HG03520 (cell line): ENCODE measurements at regions not wholly inside any gene's neighbourhood (a gene's known extent, or its start where the extent isn't known, plus 50 kb on each side); places are given as distances from the start of the nearest gene placed in this dataset.

ENCODE experiments used
- ATAC-seq: cut with Tn5 transposase; IDR thresholded peaks from one replicate; pipeline ENCODE4 v1.9.1; 2021; ENCODE audit warnings: mild to moderate bottlenecking, moderate library complexity; ENCODE audit not compliant: unreplicated experiment

DNA sequence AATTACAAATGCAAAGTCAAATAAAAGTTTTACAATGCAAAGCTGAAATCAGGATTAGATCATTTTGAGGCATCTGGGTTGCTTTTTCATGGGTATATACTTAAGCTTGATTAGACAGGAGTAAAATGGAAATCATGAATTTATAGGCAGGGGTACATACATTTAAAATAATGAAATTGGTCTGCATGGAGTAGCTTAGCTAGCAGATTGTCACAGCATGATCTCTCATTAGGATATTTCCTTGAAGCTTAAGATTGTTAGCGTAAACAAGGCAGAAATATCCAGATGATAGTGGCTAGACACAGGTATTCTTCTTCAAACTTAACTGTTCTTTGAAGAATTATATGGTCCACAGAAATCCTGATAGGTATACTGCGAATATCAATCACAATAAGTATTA is 1627.0 kb upstream of the PCDH20 start:
- ATAC-seq: no peak

DNA sequence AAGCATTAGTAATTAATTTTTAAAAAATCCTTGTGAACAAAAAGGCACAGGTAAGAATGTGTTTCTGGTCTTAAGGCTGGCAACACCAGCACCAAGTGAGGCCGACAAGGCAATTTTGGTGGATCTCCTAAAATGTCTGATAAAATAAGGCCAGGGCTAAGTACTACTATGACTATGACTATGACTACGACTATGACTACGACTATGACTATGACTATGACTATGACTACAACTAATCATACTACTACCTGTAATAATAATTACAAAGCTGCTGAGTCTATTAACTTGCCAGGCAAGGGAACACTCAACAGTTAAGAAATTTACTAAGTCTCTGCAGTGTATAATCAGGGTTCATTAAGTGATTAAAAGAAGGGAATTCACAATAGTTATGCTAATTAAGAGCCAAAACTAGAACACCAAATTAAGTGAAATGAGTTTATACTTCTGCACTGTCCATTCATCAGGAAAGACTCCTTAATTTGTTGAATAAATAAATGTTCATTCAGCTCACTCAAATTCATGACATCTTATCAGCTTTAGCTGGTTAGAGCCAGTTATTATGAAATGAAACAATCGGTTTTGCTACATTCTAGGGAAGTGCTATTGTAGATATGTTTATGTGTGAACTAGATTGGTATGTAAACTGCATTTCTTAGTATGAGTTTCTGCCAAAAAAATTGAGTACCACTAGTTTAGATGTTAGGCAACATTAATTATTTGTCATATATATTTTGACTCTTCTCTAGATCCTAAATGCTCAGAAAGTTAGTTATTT is 1626.2 kb upstream of the PCDH20 start:
- no peak for ATAC-seq

DNA sequence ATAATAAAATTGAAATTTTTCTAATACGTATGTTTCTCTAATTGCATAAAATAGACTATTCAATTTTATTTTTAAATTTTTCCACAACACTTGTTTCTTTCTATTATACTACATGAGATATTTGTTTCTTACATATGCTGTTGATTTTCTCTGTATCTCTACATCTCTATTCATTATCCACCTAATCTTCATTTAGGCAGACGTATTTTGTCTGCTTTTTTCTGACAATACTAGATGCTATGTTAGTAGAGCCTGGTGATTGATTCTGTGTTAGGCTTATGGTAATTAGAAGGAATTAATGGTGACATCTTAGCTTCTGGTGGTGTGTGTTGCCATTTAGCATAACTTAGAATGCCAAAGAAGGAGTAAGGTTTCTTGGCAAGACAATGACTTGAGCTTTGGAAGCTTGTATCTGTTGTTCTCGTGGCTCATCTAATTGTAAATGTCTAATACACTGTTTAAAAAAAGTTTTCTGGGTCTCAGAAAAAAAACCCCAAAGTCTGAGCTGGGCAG is 1610.7 kb upstream of the PCDH20 start:
- no peak for ATAC-seq

DNA sequence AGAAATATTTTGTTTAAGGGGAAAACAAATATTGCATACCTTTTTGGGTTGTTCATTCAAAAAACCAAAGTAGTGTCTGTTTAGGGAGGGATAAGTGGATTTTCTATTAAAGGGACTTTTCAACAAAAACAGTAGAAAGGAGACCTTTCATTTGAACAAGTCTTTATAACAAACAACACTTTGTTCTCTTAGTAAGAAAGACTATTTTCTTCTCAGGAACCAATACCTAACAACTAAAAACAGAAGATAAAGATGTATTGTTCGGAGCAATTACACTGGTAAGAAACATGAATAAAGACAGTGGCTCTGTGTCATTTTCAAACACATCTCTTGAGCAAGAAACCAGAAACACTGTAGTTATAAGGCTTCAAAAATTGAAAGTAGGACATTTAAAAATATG is 1610.1 kb upstream of the PCDH20 start:
- no peak for ATAC-seq

DNA sequence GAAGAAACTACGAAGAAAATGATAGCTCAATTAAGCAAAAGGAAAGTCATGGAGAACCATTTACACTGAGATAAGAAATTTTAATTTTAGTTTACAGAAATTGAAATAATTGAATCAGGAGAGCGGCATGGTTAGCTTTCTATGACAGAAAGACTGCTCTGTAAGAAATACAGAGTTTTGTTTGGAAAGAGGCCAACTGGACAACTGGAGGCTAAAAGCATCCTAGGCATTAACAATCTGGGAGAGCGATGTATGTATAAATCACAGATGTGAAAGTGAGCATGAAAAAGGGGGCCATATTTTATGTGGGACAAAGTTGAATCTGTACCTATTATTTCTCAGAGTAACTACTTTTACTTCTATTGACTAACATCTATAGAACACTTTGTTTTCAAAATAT is 1608.8 kb upstream of the PCDH20 start:
- ATAC-seq: no peak

DNA sequence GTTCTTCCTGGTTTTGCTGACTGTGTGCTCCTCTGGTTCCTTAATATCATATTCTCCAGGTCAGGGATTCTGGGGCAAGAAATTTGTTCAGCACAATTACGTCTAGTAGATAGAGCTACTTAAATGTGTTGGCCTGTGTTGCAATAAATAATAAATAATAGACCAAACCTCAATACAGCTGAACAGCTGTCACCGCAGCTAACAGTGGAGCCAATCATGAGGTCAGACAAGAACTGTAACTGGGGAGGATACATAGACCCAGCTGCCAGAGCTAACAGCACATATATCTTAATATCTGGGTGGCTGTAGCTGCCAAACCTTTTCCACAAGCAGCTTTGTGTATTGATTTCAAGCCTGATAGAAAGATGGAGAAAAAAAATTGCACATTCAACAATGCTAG is 1596.3 kb upstream of the PCDH20 start:
- ATAC-seq: no peak

DNA sequence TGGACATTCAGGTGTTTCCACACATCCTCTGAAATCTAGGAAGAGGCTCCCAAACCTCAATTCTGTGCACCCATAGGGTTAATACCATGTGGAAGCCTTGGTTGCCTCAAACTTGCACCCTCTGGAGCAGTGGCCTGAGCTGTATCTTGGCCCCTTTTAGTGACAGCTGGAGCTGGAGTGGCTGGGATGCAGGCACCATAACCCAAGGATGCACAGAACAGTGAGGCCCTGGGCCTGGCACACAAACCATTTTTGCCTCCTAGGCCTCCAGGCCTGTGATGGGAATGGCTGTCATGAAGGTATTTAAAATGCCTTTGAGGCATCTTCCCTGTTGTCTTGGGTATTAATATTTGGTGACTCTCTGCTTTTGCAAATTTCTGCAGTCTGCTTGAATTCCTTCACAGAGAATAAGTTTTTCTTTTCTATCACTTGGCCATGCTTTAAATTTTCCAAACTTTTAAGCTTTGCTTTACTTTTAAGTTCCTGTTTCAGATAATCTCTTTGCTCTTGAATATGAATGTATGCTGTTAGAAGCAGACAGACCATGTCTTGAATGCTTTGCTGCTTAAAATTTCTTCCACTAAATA is 1594.5 kb upstream of the PCDH20 start:
- ATAC-seq: no peak

DNA sequence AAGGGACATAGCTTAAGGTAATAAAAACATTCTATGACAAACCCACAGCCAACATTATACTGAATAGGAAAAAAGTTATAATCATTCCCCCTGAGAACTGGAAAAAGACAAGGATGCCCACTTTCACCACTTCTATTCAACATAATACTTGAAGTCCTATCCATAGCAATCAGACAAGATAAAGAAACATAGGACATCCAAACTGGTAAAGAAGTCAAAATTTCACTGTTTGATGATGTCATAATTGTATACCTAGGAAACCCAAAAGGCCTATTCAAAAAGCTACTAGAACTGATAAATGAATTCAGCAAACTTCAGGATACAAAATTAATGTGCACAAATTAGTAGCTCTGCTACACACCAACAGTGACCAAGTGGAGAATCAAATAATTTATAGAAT is 1590.0 kb upstream of the PCDH20 start:
- no peak for ATAC-seq

DNA sequence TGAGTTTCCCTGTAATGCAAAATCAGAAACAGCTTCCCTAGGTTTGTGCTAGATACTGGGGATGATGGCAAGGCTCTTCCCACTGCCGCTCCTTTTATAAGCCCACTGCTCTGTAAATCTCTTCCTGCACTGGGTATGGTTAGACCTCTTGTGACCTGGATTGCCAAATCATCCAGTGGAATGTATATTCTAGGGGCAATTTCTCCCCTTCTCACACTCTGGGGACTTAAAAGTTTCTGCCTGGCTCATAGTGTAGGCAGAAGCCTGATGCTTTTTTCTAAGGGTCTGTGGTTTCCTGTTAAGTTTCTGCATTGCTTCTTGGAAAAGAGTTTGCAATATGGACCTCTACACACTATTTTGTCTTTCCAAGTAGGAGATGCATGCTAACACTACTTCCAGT is 1582.0 kb upstream of the PCDH20 start:
- no peak for ATAC-seq

DNA sequence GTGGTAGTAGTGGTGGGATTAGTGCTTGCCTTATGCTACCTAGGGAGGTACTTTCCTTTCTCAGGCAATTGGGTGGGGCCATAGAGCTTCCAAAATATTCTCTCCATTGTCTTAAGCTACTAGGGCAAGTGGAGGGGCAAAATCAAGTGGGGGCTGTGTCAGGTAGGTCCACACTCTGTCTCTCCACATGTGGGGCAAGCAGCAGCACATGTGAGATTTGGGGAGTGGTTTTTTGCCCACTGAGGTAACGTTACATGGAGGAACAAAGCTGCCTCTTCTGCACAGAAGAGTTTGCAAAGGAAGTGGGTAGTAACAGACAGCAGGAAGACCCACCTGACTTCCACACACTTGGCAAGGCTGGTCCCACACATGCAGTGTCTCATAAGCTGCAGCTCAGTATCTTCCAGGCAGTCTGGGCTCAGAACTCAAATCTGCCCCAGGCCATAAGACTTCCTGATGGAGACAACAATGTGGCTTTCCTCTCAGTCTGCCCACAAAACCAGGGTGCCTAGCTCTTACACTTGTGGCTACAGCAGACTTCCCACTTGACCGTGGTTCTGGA is 1581.5 kb upstream of the PCDH20 start:
- ATAC-seq: no peak

DNA sequence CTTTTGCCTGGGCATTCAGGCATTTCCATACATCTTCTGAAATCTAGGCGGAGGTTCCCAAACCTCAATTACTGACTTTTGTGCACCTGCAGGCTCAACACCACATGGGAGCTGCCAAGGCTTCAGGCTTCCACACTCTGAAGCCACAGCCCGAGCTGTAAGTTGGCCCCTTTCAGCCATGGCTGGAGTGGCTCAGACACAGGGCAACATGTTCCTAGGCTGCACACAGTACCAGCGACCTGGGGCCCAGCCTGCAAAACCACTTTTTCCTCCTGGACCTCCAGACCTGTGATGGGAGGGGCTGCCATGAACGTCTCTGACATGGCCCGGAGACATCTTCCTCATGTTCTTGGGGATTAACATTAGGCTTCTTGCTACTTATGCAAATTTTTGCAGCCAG is 1558.2 kb upstream of the PCDH20 start:
- ATAC-seq: no peak

DNA sequence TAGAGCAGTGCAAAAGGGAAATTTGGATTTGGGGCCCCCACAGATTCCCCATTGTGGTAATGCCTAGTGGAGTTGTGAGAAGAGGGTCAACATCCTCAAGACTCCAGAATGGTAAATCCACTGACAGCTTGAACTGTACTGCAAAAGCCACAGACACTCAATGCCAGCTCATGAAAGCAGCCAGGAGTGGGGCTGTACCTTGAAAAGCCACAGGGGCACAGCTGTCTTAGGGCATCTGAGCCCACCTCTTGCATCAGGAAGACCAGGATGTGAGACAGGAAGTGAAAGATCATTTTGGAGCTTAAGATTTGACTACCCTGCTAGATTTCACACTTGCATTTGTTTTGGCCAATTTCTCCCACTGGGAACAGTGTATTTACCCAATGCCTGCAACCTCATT is 1548.9 kb upstream of the PCDH20 start:
- ATAC-seq: no peak

DNA sequence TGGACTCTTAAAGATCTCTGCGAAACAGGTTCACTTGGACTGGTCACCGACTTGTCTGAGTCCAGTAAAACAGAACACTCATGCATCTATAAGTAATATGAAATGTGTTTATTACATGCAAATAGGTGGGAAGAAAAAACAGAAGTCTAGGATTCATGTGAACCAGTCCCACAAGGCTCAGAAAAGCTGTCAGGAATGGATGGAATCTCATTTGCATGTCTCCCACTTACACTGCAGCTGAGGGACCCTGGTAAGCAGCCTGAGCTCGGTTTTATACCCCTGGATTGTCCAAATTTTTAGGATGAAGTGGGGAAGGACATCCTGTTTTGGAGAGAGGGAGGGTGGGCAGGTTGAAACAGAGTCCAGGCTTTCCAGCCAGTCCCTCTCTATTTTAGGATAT is 1545.1 kb upstream of the PCDH20 start:
- no peak for ATAC-seq

DNA sequence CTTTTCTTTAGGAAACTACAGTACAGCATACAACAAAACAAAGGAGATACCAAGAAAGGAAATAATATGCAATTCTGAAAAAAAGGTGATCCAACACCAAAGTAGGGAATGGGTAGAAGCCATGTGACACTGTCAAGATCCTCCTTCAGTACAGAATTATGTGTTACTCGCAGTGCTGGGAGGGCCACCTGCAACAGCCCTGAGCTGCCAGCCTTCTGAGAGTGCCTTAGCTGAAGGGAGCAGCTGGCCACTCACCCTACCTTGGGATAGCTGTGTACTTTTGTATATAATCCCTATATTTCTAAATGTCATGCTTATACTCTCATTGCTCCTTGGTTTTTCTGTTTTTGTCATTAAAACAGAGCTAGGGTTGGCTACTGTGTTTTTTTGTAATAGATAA is 1518.2 kb upstream of the PCDH20 start:
- no peak for ATAC-seq

DNA sequence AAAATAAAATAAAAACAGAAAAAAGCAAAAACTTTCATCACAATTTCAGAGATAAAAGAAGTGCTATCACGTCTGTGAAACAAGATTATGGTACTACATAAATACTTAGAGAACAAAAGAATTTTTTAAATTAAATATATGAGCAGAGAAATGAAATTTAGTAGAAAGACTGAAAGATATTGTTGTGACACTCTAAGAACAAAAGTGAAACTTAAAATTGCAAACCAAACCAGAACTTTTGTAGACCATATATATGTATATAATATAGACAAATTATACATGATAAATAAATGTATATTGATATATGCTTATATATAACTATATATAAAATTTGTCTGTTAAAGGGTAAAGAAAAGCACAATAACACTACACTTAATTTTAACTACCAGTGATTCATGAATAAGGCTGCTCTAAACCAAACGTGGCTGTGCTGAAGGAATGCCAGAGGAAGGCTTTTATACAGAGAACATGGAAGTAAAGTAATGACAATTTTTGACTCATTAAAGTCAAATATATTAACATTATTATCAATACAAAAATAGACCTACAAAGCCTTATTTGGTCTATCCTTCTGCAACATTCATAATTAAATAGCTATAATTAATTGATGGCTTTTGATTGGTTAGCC is 1516.7 kb upstream of the PCDH20 start:
- ATAC-seq: no peak

DNA sequence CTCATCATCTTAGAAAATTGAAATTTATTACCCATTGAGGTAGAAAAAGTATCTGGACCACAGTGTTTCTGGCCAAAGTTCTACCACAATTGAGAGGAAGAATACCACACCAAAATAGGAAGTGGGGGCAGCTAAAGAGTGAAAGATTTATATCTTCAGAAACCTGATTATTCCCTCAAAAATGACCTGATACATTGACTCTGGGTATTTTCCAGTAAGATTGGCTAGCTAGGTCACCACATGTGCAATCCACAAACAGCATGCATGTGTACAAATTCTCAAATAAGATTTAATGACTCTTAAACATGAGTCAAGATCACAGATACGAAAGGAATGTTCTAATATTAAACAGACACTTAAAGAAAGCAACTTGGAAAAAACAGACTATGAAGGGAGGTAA is 1516.2 kb upstream of the PCDH20 start:
- ATAC-seq: no peak

DNA sequence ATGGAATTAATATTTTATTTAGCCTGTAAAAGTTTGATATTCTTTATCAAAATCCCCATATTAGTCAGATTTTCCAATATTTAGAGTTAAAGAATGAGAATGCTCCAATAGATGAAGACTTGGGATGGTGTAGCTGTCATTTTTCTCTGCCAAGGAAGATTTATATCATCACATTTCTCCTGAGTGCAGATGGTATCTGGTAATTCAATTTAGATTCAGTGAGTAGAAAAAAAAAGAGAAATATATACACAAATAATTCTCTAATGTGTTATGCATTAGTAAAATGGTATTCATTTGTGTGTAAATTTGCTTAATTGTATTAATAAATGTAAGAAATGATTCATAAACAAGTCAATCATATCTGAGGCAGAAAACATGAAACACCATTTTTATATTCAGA is 1508.7 kb upstream of the PCDH20 start:
- ATAC-seq: no peak

DNA sequence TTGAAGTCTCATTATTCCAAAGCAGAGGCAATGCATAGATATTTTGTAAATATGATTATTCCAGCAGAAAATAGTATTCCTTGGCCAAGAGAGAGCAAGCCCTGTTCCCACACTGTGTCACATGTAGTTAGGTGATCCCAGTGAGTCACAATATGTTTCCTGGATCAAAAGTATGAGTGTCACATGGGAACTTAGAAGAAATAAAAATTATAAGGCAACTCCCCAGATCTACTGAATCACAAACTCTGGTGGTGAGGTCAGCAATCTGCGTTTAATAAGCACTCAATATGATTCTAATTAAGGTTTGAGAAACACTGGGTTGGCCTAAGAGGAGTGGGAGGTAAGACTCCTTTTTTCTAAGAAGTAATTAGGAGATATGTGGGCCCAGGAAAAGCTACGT is 1504.5 kb upstream of the PCDH20 start:
- no peak for ATAC-seq

DNA sequence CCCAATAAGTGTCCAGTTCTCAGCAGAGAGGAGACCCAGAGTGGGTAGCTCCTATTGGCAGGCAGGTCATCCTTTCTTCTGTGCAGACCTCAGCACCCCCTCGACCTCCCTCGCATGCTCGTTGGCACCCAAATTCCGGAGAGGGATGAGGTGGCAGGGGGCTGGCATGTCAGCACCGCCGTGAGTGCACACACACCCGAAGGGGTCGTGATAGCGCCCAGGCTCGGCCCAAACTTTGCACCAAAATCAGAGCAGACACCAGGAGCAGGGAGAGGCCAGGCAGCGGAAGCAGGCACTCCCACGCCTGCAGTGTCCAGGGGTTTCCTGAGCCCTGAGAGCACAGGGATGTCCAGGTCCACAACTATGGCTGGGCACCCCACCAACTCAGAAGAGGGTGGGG is 1503.8 kb upstream of the PCDH20 start:
- ATAC-seq: no peak

DNA sequence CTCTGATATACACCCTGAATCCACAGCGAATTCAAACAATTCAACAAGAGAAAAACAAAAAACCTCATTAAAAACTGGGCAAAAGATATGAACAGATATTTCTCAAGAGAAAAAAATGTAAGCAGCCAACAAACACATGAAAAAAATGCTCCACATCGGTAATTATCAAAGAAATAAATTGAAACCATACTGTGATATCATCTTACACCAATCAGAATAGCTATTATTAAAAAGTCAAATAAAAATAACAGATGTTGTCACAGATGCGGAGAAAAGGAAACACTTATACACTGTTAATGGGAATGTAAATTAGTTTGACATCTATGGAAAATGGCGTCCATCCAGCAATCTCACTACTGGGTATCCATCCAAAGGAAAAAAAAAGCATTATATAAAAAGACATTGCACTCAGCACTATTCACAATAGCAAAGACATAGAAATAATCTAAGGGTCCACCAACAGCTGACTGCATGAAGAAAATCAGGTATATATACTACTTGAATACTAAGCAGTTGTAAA is 1495.0 kb upstream of the PCDH20 start:
- ATAC-seq: no peak

DNA sequence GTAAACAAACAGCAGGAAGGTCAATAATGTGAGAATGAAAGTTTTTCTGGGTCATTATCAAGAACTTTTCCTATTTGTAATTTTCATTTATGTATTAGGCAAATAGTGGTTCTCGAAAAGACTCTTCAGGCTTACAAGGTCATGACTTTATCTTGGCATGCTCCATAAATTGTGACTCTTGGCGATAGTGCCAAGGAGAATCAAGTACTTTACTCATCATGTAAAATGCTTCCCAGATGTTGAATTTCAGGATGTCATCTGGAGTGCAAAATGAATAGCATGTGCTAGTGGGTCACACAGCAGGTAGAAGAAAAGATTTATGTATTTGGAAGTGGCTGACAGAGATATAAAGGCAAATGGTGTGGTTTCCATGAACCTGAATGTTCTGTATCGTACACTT is 1492.7 kb upstream of the PCDH20 start:
- ATAC-seq: no peak

DNA sequence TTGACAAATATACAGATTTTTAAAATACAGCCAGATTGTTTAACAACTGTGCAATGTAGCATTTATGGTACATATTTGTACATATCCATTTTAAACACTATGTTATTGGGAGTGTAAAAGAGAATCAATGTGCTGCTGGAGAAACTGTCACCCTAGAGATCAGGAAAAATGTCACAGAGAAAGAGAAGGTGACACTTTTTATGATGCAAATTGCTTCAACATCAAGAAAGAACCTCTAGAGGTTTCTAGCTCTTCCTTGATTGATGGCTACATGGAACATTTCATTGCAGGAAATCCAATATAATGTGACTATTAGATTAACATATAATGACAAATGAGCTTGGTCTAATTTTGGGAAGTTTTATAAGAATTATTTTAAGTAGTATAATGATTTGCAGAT is 1491.2 kb upstream of the PCDH20 start:
- ATAC-seq: no peak
